ENCODE measurements at regions not wholly inside any gene's neighbourhood (a gene's known extent, or its start where the extent isn't known, plus 50 kb on each side); places are given as distances from the start of the nearest gene placed in this dataset.

DNA sequence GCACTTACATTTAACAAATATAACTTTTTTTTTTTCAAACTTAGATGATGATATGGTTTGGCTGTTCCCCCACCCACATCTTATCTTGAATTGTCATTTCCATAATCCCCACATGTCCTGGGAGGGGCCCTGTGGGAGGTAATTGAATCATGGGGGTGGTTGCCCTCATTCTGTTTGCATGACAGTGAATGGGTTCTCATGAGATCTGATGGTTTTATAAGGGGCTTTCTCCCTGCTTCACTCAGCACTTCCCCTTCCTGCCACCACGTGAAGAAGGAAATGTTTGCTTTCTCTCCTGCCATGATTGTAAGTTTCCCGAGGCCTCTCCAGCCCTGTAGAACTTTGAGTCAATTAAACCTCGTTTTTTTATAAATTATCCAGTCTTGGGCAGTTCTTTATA lies 432.6 kb downstream of the AMY1C start:
- Histone ChIP-seq H3K4me1 (ENCODE audit: control insufficient read depth in 2 of 2, insufficient read depth in 1 of 2, low read depth in 1 of 2, low read length in 2 of 2) (no peaks in the 10 kb centered on the region), H3K14ac (ENCODE audit: low read length) (no peak overlapping the region), H2BK5ac (ENCODE audit: low read length) (no peak overlapping the region), H3K36me3 (replicated peaks in 1 of 2; ENCODE audit: control insufficient read depth in 2 of 2, insufficient read depth in 2 of 2, low read length in 2 of 2) (no peaks in the 10 kb centered on the region), H3K23ac (ENCODE audit: low read depth, low read length, poor library complexity) (no peak overlapping the region), H3K79me1 (ENCODE audit: low read depth, low read length) (no peaks in the 10 kb centered on the region), H3K4ac (ENCODE audit: low read length) (no peak overlapping the region), H2AFZ (ENCODE audit: low read length) (no peak overlapping the region), H3K4me2 (ENCODE audit: insufficient read depth, low read length, poor library complexity, severe bottlenecking) (no peak overlapping the region), H2BK120ac (ENCODE audit: low read depth, low read length) (no peak overlapping the region), H2AK5ac (ENCODE audit: low read depth, low read length) (no peak overlapping the region), H3K18ac (ENCODE audit: low read length) (no peak overlapping the region), H3K9me3 (replicated peaks in 1 of 2; ENCODE audit: control insufficient read depth in 2 of 2, insufficient read depth in 1 of 2, low read depth in 1 of 2, low read length in 2 of 2) (no peaks in the 10 kb centered on the region), H4K8ac (ENCODE audit: low read depth, low read length) (no peak overlapping the region), H4K91ac (ENCODE audit: low read depth, low read length, poor library complexity) (no peak overlapping the region), H3K27ac (replicated peaks; ENCODE audit: low read length) (no peak overlapping the region), H3K4me3 (ENCODE audit: low read length in 2 of 2) (no peak overlapping the region), H2BK15ac (ENCODE audit: low read length) (no peak overlapping the region), H2BK12ac (ENCODE audit: low read length) (no peak overlapping the region), H3K27me3 (ENCODE audit: control insufficient read depth in 3 of 3, insufficient read depth in 3 of 3, low read depth in 1 of 3, low read length in 3 of 3) (no peaks in the 10 kb centered on the region), H3K9ac (ENCODE audit: low read depth, low read length, poor library complexity) (no peak overlapping the region)
- no peak for DNase-seq (ENCODE audit: low spot score)
- WGBS, 2 donors (ENCODE audit: extremely low coverage in 2 of 2, insufficient read length in 2 of 2, insufficient replicate concordance in 1 of 2): no CpG with 5 or more reads among the region's 3 CpGs

DNA sequence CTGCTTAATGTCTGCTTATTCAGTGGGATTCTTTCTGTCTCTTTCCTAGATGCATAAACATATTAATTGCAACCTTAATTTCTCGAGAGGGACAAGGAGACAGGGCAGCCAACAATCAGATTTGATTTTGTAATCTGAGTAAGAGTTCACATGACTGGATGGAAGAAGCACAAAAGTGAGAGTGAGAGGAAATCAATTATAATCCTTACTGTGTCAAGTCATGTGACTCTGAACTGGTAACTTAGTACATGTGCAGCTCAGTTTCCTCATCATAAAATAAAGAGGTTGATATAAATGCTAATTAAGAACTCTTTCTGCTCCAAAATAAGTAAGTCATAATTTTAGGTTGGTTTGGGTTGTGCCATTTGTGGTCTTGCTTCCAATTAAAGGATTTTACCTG lies 439.5 kb downstream of the AMY1C start:
- H3K4me2 ChIP-seq (ENCODE audit: insufficient read depth, low read length, poor library complexity, severe bottlenecking): no peak overlapping the region
- H3K27me3 ChIP-seq (ENCODE audit: control insufficient read depth in 3 of 3, insufficient read depth in 3 of 3, low read depth in 1 of 3, low read length in 3 of 3): no peaks in the 10 kb centered on the region
- no peak overlapping the region for H2BK5ac ChIP-seq (ENCODE audit: low read length)
- H4K91ac ChIP-seq (ENCODE audit: low read depth, low read length, poor library complexity): no peak overlapping the region
- no peak overlapping the region for H3K4me3 ChIP-seq (ENCODE audit: low read length in 2 of 2)
- H2BK12ac ChIP-seq (ENCODE audit: low read length): no peak overlapping the region
- no peak overlapping the region for H3K4ac ChIP-seq (ENCODE audit: low read length)
- no peaks in the 10 kb centered on the region for H3K4me1 ChIP-seq (ENCODE audit: control insufficient read depth in 2 of 2, insufficient read depth in 1 of 2, low read depth in 1 of 2, low read length in 2 of 2)
- no peak overlapping the region for H3K9ac ChIP-seq (ENCODE audit: low read depth, low read length, poor library complexity)
- no peak overlapping the region for H3K14ac ChIP-seq (ENCODE audit: low read length)
- DNase-seq (ENCODE audit: low spot score): no peak
- H2AK5ac ChIP-seq (ENCODE audit: low read depth, low read length): no peak overlapping the region
- no peak overlapping the region for H3K18ac ChIP-seq (ENCODE audit: low read length)
- no peaks in the 10 kb centered on the region for H3K79me1 ChIP-seq (ENCODE audit: low read depth, low read length)
- no peaks in the 10 kb centered on the region for H3K36me3 ChIP-seq (replicated peaks in 1 of 2; ENCODE audit: control insufficient read depth in 2 of 2, insufficient read depth in 2 of 2, low read length in 2 of 2)
- WGBS, 2 donors (ENCODE audit: extremely low coverage in 2 of 2, insufficient read length in 2 of 2, insufficient replicate concordance in 1 of 2): no CpG with 5 or more reads among the region's 1 CpG
- H3K9me3 ChIP-seq (replicated peaks in 1 of 2; ENCODE audit: control insufficient read depth in 2 of 2, insufficient read depth in 1 of 2, low read depth in 1 of 2, low read length in 2 of 2): no peaks in the 10 kb centered on the region
- H3K23ac ChIP-seq (ENCODE audit: low read depth, low read length, poor library complexity): no peak overlapping the region
- H2BK15ac ChIP-seq (ENCODE audit: low read length): no peak overlapping the region
- no peak overlapping the region for H2AFZ ChIP-seq (ENCODE audit: low read length)
- no peak overlapping the region for H3K27ac ChIP-seq (replicated peaks; ENCODE audit: low read length)
- H2BK120ac ChIP-seq (ENCODE audit: low read depth, low read length): no peak overlapping the region
- H4K8ac ChIP-seq (ENCODE audit: low read depth, low read length): no peak overlapping the region

DNA sequence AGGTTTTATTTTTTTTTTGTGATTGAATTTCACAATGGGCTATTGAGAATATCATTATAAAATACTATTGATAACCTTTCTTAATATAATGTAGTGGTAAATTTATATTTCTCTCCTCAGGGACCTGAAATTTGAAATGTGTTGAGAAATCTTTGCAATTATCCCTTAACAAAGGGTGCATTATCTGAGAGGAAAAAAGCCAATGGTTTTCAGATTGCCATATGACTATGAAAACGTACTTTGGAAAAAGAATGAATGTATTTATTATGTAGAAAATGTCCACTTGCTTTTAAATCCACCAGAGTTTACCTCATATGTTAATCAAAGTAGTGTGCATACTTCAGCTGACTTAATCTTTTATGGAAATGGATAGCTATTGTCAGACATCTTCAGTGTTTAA lies 441.1 kb downstream of the AMY1C start:
- Histone ChIP-seq H2AK5ac (ENCODE audit: low read depth, low read length) (no peak overlapping the region), H3K18ac (ENCODE audit: low read length) (no peak overlapping the region), H2AFZ (ENCODE audit: low read length) (no peak overlapping the region), H2BK12ac (ENCODE audit: low read length) (no peak overlapping the region), H3K79me1 (ENCODE audit: low read depth, low read length) (no peaks in the 10 kb centered on the region), H4K91ac (ENCODE audit: low read depth, low read length, poor library complexity) (no peak overlapping the region), H3K4me2 (ENCODE audit: insufficient read depth, low read length, poor library complexity, severe bottlenecking) (no peak overlapping the region), H3K36me3 (replicated peaks in 1 of 2; ENCODE audit: control insufficient read depth in 2 of 2, insufficient read depth in 2 of 2, low read length in 2 of 2) (no peaks in the 10 kb centered on the region), H3K4me3 (ENCODE audit: low read length in 2 of 2) (no peak overlapping the region), H3K4me1 (ENCODE audit: control insufficient read depth in 2 of 2, insufficient read depth in 1 of 2, low read depth in 1 of 2, low read length in 2 of 2) (no peaks in the 10 kb centered on the region), H3K4ac (ENCODE audit: low read length) (no peak overlapping the region), H2BK5ac (ENCODE audit: low read length) (no peak overlapping the region), H3K14ac (ENCODE audit: low read length) (no peak overlapping the region), H3K27me3 (ENCODE audit: control insufficient read depth in 3 of 3, insufficient read depth in 3 of 3, low read depth in 1 of 3, low read length in 3 of 3) (no peaks in the 10 kb centered on the region), H3K9ac (ENCODE audit: low read depth, low read length, poor library complexity) (no peak overlapping the region), H4K8ac (ENCODE audit: low read depth, low read length) (no peak overlapping the region), H3K27ac (replicated peaks; ENCODE audit: low read length) (no peak overlapping the region), H3K23ac (ENCODE audit: low read depth, low read length, poor library complexity) (no peak overlapping the region), H3K9me3 (replicated peaks in 1 of 2; ENCODE audit: control insufficient read depth in 2 of 2, insufficient read depth in 1 of 2, low read depth in 1 of 2, low read length in 2 of 2) (no peaks in the 10 kb centered on the region), H2BK15ac (ENCODE audit: low read length) (no peak overlapping the region), H2BK120ac (ENCODE audit: low read depth, low read length) (no peak overlapping the region)
- DNase-seq (ENCODE audit: low spot score): no peak
- no CpG with 5 or more reads among the region's 1 CpG for WGBS, 2 donors (ENCODE audit: extremely low coverage in 2 of 2, insufficient read length in 2 of 2, insufficient replicate concordance in 1 of 2)

DNA sequence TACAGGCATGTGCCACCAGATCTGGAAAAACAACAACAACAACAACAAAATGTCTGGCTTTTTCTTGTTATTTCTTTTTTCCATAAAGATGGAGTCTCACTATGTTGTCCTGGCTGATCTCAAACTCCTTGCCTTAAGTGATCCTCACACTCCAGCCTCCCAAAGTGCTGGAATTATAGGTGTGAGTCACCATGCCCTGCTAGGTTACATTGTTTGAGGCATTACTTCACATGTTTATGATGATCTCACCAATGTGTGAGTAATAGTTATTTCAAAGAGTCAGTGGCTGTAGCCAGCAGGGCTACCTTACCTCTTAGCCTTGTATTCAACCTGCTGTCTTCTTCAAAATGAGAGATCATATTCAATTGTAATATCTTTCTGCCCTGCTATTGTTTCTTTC lies 445.7 kb downstream of the AMY1C start:
- no peak for DNase-seq (ENCODE audit: low spot score)
- no peak overlapping the region for H2AFZ ChIP-seq (ENCODE audit: low read length)

More for the DNA sequence above, 445.7 kb downstream of the AMY1C start:
- Histone ChIP-seq H3K9me3 (replicated peaks in 1 of 2; ENCODE audit: control insufficient read depth in 2 of 2, insufficient read depth in 1 of 2, low read depth in 1 of 2, low read length in 2 of 2) (no peaks in the 10 kb centered on the region), H2AK5ac (ENCODE audit: low read depth, low read length) (no peak overlapping the region), H3K4me3 (ENCODE audit: low read length in 2 of 2) (no peak overlapping the region), H3K36me3 (replicated peaks in 1 of 2; ENCODE audit: control insufficient read depth in 2 of 2, insufficient read depth in 2 of 2, low read length in 2 of 2) (no peaks in the 10 kb centered on the region), H3K4me2 (ENCODE audit: insufficient read depth, low read length, poor library complexity, severe bottlenecking) (no peak overlapping the region), H2BK5ac (ENCODE audit: low read length) (no peak overlapping the region), H3K27me3 (ENCODE audit: control insufficient read depth in 3 of 3, insufficient read depth in 3 of 3, low read depth in 1 of 3, low read length in 3 of 3) (no peaks in the 10 kb centered on the region), H4K91ac (ENCODE audit: low read depth, low read length, poor library complexity) (no peak overlapping the region), H4K8ac (ENCODE audit: low read depth, low read length) (no peak overlapping the region), H3K9ac (ENCODE audit: low read depth, low read length, poor library complexity) (no peak overlapping the region), H3K23ac (ENCODE audit: low read depth, low read length, poor library complexity) (no peak overlapping the region), H3K14ac (ENCODE audit: low read length) (no peak overlapping the region), H3K4me1 (ENCODE audit: control insufficient read depth in 2 of 2, insufficient read depth in 1 of 2, low read depth in 1 of 2, low read length in 2 of 2) (no peaks in the 10 kb centered on the region), H3K79me1 (ENCODE audit: low read depth, low read length) (no peaks in the 10 kb centered on the region), H2BK15ac (ENCODE audit: low read length) (no peak overlapping the region), H3K27ac (replicated peaks; ENCODE audit: low read length) (no peak overlapping the region), H3K4ac (ENCODE audit: low read length) (no peak overlapping the region), H2BK120ac (ENCODE audit: low read depth, low read length) (no peak overlapping the region), H3K18ac (ENCODE audit: low read length) (no peak overlapping the region), H2BK12ac (ENCODE audit: low read length) (no peak overlapping the region)
